ENCODE measurements at regions not wholly inside any gene's neighbourhood (a gene's known extent, or its start where the extent isn't known, plus 50 kb on each side); places are given as distances from the start of the nearest gene placed in this dataset.

- TF ChIP-seq CTCF (IDR thresholded peaks at IDR 0.05) = no peak
- no peak for TF ChIP-seq POLR2A (IDR thresholded peaks at IDR 0.05)
Measured at GRCh38 chr1:29653886-29654450, 417.6 kb downstream of the PTPRU start.

All from thyroid gland (tissue), 4 donors.